ENCODE measurements at regions not wholly inside any gene's neighbourhood (a gene's known extent, or its start where the extent isn't known, plus 50 kb on each side); places are given as distances from the start of the nearest gene placed in this dataset.
A peak's percentile ranks its signal among the peaks of the same experiment; 100 is the strongest.

- intact Hi-C loops (cut with DNase I; ENCODE audit: low total_unique reads) = no loop called here
- no peak for DNase-seq
- 76 to 93% (median 90%) methylated on average over 5 to 6 of the region's 6 CpGs for WGBS, 5 donors
- Histone ChIP-seq H3K36me3 (no peaks in the 10 kb centered on the region), H3K4me3 (no peak overlapping the region), H3K9me3 (no peaks in the 10 kb centered on the region), H3K4me1 (peaks cover 22 to 78% (median 49%) of the 10 kb centered on the region in 4 donors), H3K27me3 (peaks cover 0 to 28% (median 17%) of the 10 kb centered on the region in 3 donors), H3K27ac (peak overlapping the region in 1 of 5 donors; percentile 83)
- TF ChIP-seq POLR2A (IDR thresholded peaks at IDR 0.05) (no peak), POLR2AphosphoS5 (IDR thresholded peaks at IDR 0.05) (no peak), EP300 (IDR thresholded peaks at IDR 0.05) (no peak)
- TF ChIP-seq, protein P1, sequence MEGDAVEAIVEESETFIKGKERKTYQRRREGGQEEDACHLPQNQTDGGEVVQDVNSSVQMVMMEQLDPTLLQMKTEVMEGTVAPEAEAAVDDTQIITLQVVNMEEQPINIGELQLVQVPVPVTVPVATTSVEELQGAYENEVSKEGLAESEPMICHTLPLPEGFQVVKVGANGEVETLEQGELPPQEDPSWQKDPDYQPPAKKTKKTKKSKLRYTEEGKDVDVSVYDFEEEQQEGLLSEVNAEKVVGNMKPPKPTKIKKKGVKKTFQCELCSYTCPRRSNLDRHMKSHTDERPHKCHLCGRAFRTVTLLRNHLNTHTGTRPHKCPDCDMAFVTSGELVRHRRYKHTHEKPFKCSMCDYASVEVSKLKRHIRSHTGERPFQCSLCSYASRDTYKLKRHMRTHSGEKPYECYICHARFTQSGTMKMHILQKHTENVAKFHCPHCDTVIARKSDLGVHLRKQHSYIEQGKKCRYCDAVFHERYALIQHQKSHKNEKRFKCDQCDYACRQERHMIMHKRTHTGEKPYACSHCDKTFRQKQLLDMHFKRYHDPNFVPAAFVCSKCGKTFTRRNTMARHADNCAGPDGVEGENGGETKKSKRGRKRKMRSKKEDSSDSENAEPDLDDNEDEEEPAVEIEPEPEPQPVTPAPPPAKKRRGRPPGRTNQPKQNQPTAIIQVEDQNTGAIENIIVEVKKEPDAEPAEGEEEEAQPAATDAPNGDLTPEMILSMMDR (IDR thresholded peaks at IDR 0.05) = no peak
These were observed 121.2 kb upstream of the CIBAR2 start for GRCh38 chr16:85233516-85233915.

DNA sequence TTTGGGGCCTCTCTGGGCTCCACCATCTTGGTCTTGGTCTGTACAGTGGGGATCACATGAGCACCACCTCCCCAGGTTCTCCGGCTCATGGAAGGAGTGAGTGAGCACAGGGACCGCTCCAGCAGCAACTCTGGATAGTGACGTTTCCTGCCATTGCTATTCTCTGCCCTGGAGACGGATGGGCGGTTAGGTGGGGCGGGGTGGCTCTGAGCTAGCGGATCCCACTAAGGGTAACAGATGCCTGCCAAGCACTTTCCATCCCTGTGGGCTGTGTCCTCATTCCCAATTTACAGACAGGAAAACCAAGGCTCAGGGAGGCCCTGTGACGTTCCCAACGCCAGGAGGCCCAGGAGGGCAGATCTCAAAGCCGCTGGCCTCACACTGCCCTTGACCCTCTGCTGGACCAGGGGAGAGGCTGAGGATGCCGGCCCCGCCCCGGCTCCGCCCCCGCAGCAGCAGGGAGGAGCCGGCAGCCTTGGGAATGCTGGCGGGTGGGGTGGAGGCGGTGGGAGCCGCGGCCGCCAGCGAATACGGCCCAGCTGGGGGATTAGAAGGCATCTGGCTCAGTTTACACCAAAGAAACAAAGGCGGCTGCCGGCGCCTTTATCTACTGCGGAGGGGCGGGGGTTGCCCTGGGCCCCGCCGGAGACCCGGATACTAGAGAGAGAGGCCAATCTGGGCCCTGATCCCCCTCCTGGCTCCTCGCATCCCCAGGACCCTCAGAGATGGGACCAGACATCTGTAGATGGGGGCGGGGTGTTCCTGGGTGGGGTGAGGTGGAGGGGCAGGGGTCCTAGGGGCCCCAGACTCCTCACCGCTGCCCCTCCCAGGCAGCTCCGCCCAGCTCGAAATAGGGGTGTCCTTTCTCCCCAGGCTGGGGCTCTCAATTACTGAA is 122.3 kb upstream of the CIBAR2 start:
- intact Hi-C loops (cut with DNase I; ENCODE audit: low total_unique reads) = no loop called here
- Histone ChIP-seq H3K36me3 (no peaks in the 10 kb centered on the region), H3K4me1 (peaks cover 22 to 79% (median 49%) of the 10 kb centered on the region in 4 donors), H3K9me3 (no peaks in the 10 kb centered on the region), H3K27me3 (peaks cover 0 to 28% (median 17%) of the 10 kb centered on the region in 3 donors), H3K4me3 (peak overlapping the region; percentile 37 to 50 (median 46)), H3K27ac (peak overlapping the region; percentile 44 to 83 (median 75))
- 15 to 28% (median 19%) methylated on average over 22 to 36 of the region's 36 CpGs for WGBS, 5 donors
- TF ChIP-seq, protein P1 (IDR thresholded peaks at IDR 0.05) = no peak
- TF ChIP-seq POLR2A (IDR thresholded peaks at IDR 0.05) = no peak
- TF ChIP-seq EP300 (IDR thresholded peaks at IDR 0.05) = no peak
- TF ChIP-seq POLR2AphosphoS5 (IDR thresholded peaks at IDR 0.05) = peak in 1 of 3 donors; percentile 14
- peak; percentile 51 to 93 for DNase-seq

DNA sequence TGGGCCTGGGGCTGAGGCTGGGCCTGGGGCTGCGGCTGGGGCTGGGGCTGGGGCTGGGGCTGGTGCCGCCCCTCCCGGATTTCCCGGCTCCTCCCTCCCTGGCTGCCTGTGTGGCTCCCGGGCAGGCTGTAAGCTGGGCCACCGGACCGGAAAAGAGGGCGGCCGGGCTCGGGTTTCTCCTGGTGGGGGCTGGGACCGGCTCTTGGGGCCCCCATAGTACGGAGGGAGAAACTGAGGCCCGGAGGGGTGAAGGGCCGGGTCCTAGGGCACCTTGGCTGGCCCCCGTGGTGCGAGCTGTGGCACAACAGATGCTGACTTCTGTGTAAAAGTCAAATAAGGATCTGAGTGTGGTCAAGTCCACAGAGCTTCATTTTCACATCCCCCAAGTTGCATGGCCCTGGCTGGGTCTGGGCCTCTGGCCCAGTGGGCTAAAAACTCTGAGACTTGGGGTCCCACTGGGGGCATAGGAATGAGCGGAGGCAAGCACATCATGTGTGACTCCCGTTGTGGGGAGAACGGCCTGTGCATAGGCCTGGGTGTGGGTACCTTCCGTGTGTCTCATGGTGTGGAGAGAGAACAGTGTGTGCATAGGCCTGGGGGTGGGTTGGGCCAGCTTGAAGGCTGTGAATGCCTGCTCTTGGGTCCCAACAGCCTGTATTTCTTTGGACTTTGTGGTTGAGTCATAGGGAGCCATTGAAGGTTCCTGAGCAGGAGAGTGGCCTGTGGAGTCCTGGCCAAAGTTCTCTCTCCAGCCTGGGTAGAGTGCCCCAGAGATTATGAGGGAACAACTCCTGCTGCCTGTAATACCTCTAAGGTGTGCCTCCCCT is 123.9 kb upstream of the CIBAR2 start:
- Histone ChIP-seq H3K9me3 (no peaks in the 10 kb centered on the region), H3K27me3 (peaks cover 0 to 28% (median 17%) of the 10 kb centered on the region in 3 donors), H3K4me1 (peaks cover 22 to 70% (median 49%) of the 10 kb centered on the region in 4 donors), H3K36me3 (no peaks in the 10 kb centered on the region), H3K4me3 (peak overlapping the region; percentile 37 to 50 (median 46)), H3K27ac (peak overlapping the region in 4 of 5 donors; percentile 64 to 83 (median 77))
- peak in 1 of 2 donors; percentile 28 for DNase-seq
- 21 to 48% (median 22%) methylated on average over 9 to 20 of the region's 20 CpGs for WGBS, 5 donors
- intact Hi-C loops (cut with DNase I; ENCODE audit: low total_unique reads) = no loop called here
- TF ChIP-seq, protein P1 (IDR thresholded peaks at IDR 0.05) = no peak
- no peak for TF ChIP-seq EP300 (IDR thresholded peaks at IDR 0.05)
- no peak for TF ChIP-seq POLR2A (IDR thresholded peaks at IDR 0.05)
- no peak for TF ChIP-seq POLR2AphosphoS5 (IDR thresholded peaks at IDR 0.05)

GRCh38 chr16:85236818-85237150 is 124.5 kb upstream of the CIBAR2 start:
- peak overlapping the region in 1 of 5 donors; percentile 26 for H3K27ac ChIP-seq
- H3K4me1 ChIP-seq = peaks cover 22 to 65% (median 47%) of the 10 kb centered on the region in 4 donors
- H3K36me3 ChIP-seq = no peaks in the 10 kb centered on the region
- no peak for DNase-seq
- peaks cover 0 to 28% (median 17%) of the 10 kb centered on the region in 3 donors for H3K27me3 ChIP-seq
- H3K4me3 ChIP-seq = no peak overlapping the region
- 67 to 84% (median 82%) methylated on average over 5 of the region's 5 CpGs for WGBS, 5 donors
- TF ChIP-seq EP300 (IDR thresholded peaks at IDR 0.05) (no peak), POLR2A (IDR thresholded peaks at IDR 0.05) (no peak), POLR2AphosphoS5 (IDR thresholded peaks at IDR 0.05) (no peak)
- TF ChIP-seq, protein P1 (IDR thresholded peaks at IDR 0.05) = no peak
- intact Hi-C loops (cut with DNase I; ENCODE audit: low total_unique reads) = no loop called here
- H3K9me3 ChIP-seq = no peaks in the 10 kb centered on the region
